ENCODE measurements at regions not wholly inside any gene's neighbourhood (a gene's known extent, or its start where the extent isn't known, plus 50 kb on each side); places are given as distances from the start of the nearest gene placed in this dataset.
"Not testable (repeated sequence)": the region's sequence is repeated elsewhere in the genome, so short reads cannot be mapped to it uniquely, and the experiment has no call there.

- no peak overlapping the region for H3K4me3 ChIP-seq (ENCODE audit: low read length)
- no peaks in the 10 kb centered on the region for H3K36me3 ChIP-seq (ENCODE audit: control insufficient read depth, low read depth, low read length)
- no peaks in the 10 kb centered on the region for H3K9me3 ChIP-seq (ENCODE audit: control insufficient read depth, low read depth, low read length)
- H3K4me1 ChIP-seq (ENCODE audit: control insufficient read depth, low read depth, low read length) = no peaks in the 10 kb centered on the region
- no peaks in the 10 kb centered on the region for H3K27me3 ChIP-seq (ENCODE audit: control insufficient read depth, insufficient read depth, low read length)
- no peak overlapping the region for H3K9ac ChIP-seq (ENCODE audit: low read length)
- no peak overlapping the region for H3K27ac ChIP-seq (ENCODE audit: low read length)
These were observed 331.9 kb upstream of the CCNG1 start for GRCh38 chr5:163105456-163105855.

GRCh38 chr5:163106098-163106497 is 331.3 kb upstream of the CCNG1 start:
- H3K27me3 ChIP-seq (ENCODE audit: control insufficient read depth, insufficient read depth, low read length) = no peaks in the 10 kb centered on the region
- H3K36me3 ChIP-seq (ENCODE audit: control insufficient read depth, low read depth, low read length) = no peaks in the 10 kb centered on the region
- no peak overlapping the region for H3K9ac ChIP-seq (ENCODE audit: low read length)
- H3K27ac ChIP-seq (ENCODE audit: low read length) = no peak overlapping the region
- no peak overlapping the region for H3K4me3 ChIP-seq (ENCODE audit: low read length)
- no peaks in the 10 kb centered on the region for H3K9me3 ChIP-seq (ENCODE audit: control insufficient read depth, low read depth, low read length)
- H3K4me1 ChIP-seq (ENCODE audit: control insufficient read depth, low read depth, low read length) = no peaks in the 10 kb centered on the region

GRCh38 chr5:163108351-163108750 is 329.0 kb upstream of the CCNG1 start:
- no peak overlapping the region for H3K27ac ChIP-seq (ENCODE audit: low read length)
- H3K4me1 ChIP-seq (ENCODE audit: control insufficient read depth, low read depth, low read length) = no peaks in the 10 kb centered on the region
- H3K4me3 ChIP-seq (ENCODE audit: low read length) = no peak overlapping the region
- H3K9me3 ChIP-seq (ENCODE audit: control insufficient read depth, low read depth, low read length) = no peaks in the 10 kb centered on the region
- no peak overlapping the region for H3K9ac ChIP-seq (ENCODE audit: low read length)
- H3K36me3 ChIP-seq (ENCODE audit: control insufficient read depth, low read depth, low read length) = no peaks in the 10 kb centered on the region
- H3K27me3 ChIP-seq (ENCODE audit: control insufficient read depth, insufficient read depth, low read length) = no peaks in the 10 kb centered on the region

- no peak overlapping the region for H3K27ac ChIP-seq (ENCODE audit: low read length)
- no peaks in the 10 kb centered on the region for H3K9me3 ChIP-seq (ENCODE audit: control insufficient read depth, low read depth, low read length)
- H3K36me3 ChIP-seq (ENCODE audit: control insufficient read depth, low read depth, low read length) = no peaks in the 10 kb centered on the region
- H3K9ac ChIP-seq (ENCODE audit: low read length) = no peak overlapping the region
- H3K4me3 ChIP-seq (ENCODE audit: low read length) = no peak overlapping the region
- H3K4me1 ChIP-seq (ENCODE audit: control insufficient read depth, low read depth, low read length) = no peaks in the 10 kb centered on the region
- H3K27me3 ChIP-seq (ENCODE audit: control insufficient read depth, insufficient read depth, low read length) = no peaks in the 10 kb centered on the region
These were observed 322.4 kb upstream of the CCNG1 start for GRCh38 chr5:163115011-163115410.

GRCh38 chr5:163116618-163117017 is 320.8 kb upstream of the CCNG1 start:
- H3K9me3 ChIP-seq (ENCODE audit: control insufficient read depth, low read depth, low read length); H3K4me1 ChIP-seq (ENCODE audit: control insufficient read depth, low read depth, low read length); H3K27ac ChIP-seq (ENCODE audit: low read length); H3K27me3 ChIP-seq (ENCODE audit: control insufficient read depth, insufficient read depth, low read length); H3K9ac ChIP-seq (ENCODE audit: low read length); H3K4me3 ChIP-seq (ENCODE audit: low read length); H3K36me3 ChIP-seq (ENCODE audit: control insufficient read depth, low read depth, low read length): not testable (repeated sequence)

GRCh38 chr5:163134061-163134460 is 303.3 kb upstream of the CCNG1 start:
- H3K27me3 ChIP-seq (ENCODE audit: control insufficient read depth, insufficient read depth, low read length) = no peaks in the 10 kb centered on the region
- H3K4me1 ChIP-seq (ENCODE audit: control insufficient read depth, low read depth, low read length) = no peaks in the 10 kb centered on the region
- no peak overlapping the region for H3K27ac ChIP-seq (ENCODE audit: low read length)
- no peaks in the 10 kb centered on the region for H3K9me3 ChIP-seq (ENCODE audit: control insufficient read depth, low read depth, low read length)
- no peak overlapping the region for H3K4me3 ChIP-seq (ENCODE audit: low read length)
- H3K9ac ChIP-seq (ENCODE audit: low read length) = no peak overlapping the region
- H3K36me3 ChIP-seq (ENCODE audit: control insufficient read depth, low read depth, low read length) = no peaks in the 10 kb centered on the region

GRCh38 chr5:163135849-163136248 is 301.5 kb upstream of the CCNG1 start:
- H3K9ac ChIP-seq (ENCODE audit: low read length) = no peak overlapping the region
- no peaks in the 10 kb centered on the region for H3K36me3 ChIP-seq (ENCODE audit: control insufficient read depth, low read depth, low read length)
- no peaks in the 10 kb centered on the region for H3K9me3 ChIP-seq (ENCODE audit: control insufficient read depth, low read depth, low read length)
- H3K4me1 ChIP-seq (ENCODE audit: control insufficient read depth, low read depth, low read length) = no peaks in the 10 kb centered on the region
- H3K27me3 ChIP-seq (ENCODE audit: control insufficient read depth, insufficient read depth, low read length) = no peaks in the 10 kb centered on the region
- no peak overlapping the region for H3K4me3 ChIP-seq (ENCODE audit: low read length)
- H3K27ac ChIP-seq (ENCODE audit: low read length) = no peak overlapping the region

- H3K27ac ChIP-seq (ENCODE audit: low read length) = no peak overlapping the region
- no peaks in the 10 kb centered on the region for H3K4me1 ChIP-seq (ENCODE audit: control insufficient read depth, low read depth, low read length)
- no peaks in the 10 kb centered on the region for H3K27me3 ChIP-seq (ENCODE audit: control insufficient read depth, insufficient read depth, low read length)
- H3K4me3 ChIP-seq (ENCODE audit: low read length) = no peak overlapping the region
- H3K9ac ChIP-seq (ENCODE audit: low read length) = no peak overlapping the region
- H3K9me3 ChIP-seq (ENCODE audit: control insufficient read depth, low read depth, low read length) = no peaks in the 10 kb centered on the region
- H3K36me3 ChIP-seq (ENCODE audit: control insufficient read depth, low read depth, low read length) = no peaks in the 10 kb centered on the region
These were observed 275.9 kb upstream of the CCNG1 start for GRCh38 chr5:163161512-163161911.

GRCh38 chr5:163162645-163163044 is 274.8 kb upstream of the CCNG1 start:
- Histone ChIP-seq H3K4me1 (ENCODE audit: control insufficient read depth, low read depth, low read length) (no peaks in the 10 kb centered on the region), H3K9ac (ENCODE audit: low read length) (no peak overlapping the region), H3K27me3 (ENCODE audit: control insufficient read depth, insufficient read depth, low read length) (no peaks in the 10 kb centered on the region), H3K27ac (ENCODE audit: low read length) (no peak overlapping the region), H3K36me3 (ENCODE audit: control insufficient read depth, low read depth, low read length) (no peaks in the 10 kb centered on the region), H3K9me3 (ENCODE audit: control insufficient read depth, low read depth, low read length) (no peaks in the 10 kb centered on the region), H3K4me3 (ENCODE audit: low read length) (no peak overlapping the region)

- no peak overlapping the region for H3K27ac ChIP-seq (ENCODE audit: low read length)
- H3K9ac ChIP-seq (ENCODE audit: low read length) = no peak overlapping the region
- H3K36me3 ChIP-seq (ENCODE audit: control insufficient read depth, low read depth, low read length) = no peaks in the 10 kb centered on the region
- no peak overlapping the region for H3K4me3 ChIP-seq (ENCODE audit: low read length)
- H3K4me1 ChIP-seq (ENCODE audit: control insufficient read depth, low read depth, low read length) = no peaks in the 10 kb centered on the region
- H3K9me3 ChIP-seq (ENCODE audit: control insufficient read depth, low read depth, low read length) = no peaks in the 10 kb centered on the region
- H3K27me3 ChIP-seq (ENCODE audit: control insufficient read depth, insufficient read depth, low read length) = no peaks in the 10 kb centered on the region
These were observed 273.5 kb upstream of the CCNG1 start for GRCh38 chr5:163163858-163164257.

- Histone ChIP-seq H3K9ac (ENCODE audit: low read length) (no peak overlapping the region), H3K4me3 (ENCODE audit: low read length) (no peak overlapping the region), H3K4me1 (ENCODE audit: control insufficient read depth, low read depth, low read length) (no peaks in the 10 kb centered on the region), H3K27me3 (ENCODE audit: control insufficient read depth, insufficient read depth, low read length) (no peaks in the 10 kb centered on the region), H3K27ac (ENCODE audit: low read length) (no peak overlapping the region), H3K9me3 (ENCODE audit: control insufficient read depth, low read depth, low read length) (no peaks in the 10 kb centered on the region), H3K36me3 (ENCODE audit: control insufficient read depth, low read depth, low read length) (no peaks in the 10 kb centered on the region)
These were observed 272.1 kb upstream of the CCNG1 start for GRCh38 chr5:163165277-163165676.

GRCh38 chr5:163170161-163170560 is 267.2 kb upstream of the CCNG1 start:
- not testable (repeated sequence) for H3K27ac ChIP-seq (ENCODE audit: low read length); H3K4me3 ChIP-seq (ENCODE audit: low read length); H3K4me1 ChIP-seq (ENCODE audit: control insufficient read depth, low read depth, low read length); H3K9ac ChIP-seq (ENCODE audit: low read length); H3K27me3 ChIP-seq (ENCODE audit: control insufficient read depth, insufficient read depth, low read length); H3K36me3 ChIP-seq (ENCODE audit: control insufficient read depth, low read depth, low read length); H3K9me3 ChIP-seq (ENCODE audit: control insufficient read depth, low read depth, low read length)

Measured in iPS-18a (cell line).